Stimulated activated naive CD8-positive, alpha-beta T cell treated with anti-CD3 and anti-CD28 coated beads, Interleukin-15, amount 100 ng/mL, for 72 hours (primary cell): ENCODE measurements at regions not wholly inside any gene's neighbourhood (a gene's known extent, or its start where the extent isn't known, plus 50 kb on each side); places are given as distances from the start of the nearest gene placed in this dataset.
A peak's percentile ranks its signal among the peaks of the same experiment; 100 is the strongest.

Experiments used
- ATAC-seq: fragments of 150-1000 bp; cut with Tn5 transposase; 2 replicates; pipeline ENCODE4 v1.10.0; 2021; ENCODE audit warnings: mild to moderate bottlenecking, moderate library complexity
- DNase-seq, 2 donors: peaks; one replicate each; pipeline ENCODE4 v3.0.0; 2021 to 2022
- H3K27ac Mint-ChIP-seq, 2 donors: one replicate each; pipeline ENCODE4 v1.8.0; 2022; ENCODE audit warnings: mild to moderate bottlenecking in 2 of 2, mixed read lengths in 2 of 2, moderate library complexity in 2 of 2
- H3K27me3 Mint-ChIP-seq: one replicate; pipeline ENCODE4 v1.8.0; 2022; ENCODE audit warnings: mixed read lengths
- H3K4me1 Mint-ChIP-seq: one replicate; pipeline ENCODE4 v1.8.0; 2022; ENCODE audit warnings: mild to moderate bottlenecking, mixed read lengths
- H3K4me3 Mint-ChIP-seq, 2 donors: one replicate each; pipeline ENCODE4 v1.8.0; 2022; ENCODE audit warnings: mild to moderate bottlenecking in 2 of 2, mixed read lengths in 2 of 2, moderate library complexity in 1 of 2
- H3K9me3 Mint-ChIP-seq, 2 donors: one replicate each; pipeline ENCODE4 v1.8.0; 2022; ENCODE audit warnings: mixed read lengths in 2 of 2

DNA sequence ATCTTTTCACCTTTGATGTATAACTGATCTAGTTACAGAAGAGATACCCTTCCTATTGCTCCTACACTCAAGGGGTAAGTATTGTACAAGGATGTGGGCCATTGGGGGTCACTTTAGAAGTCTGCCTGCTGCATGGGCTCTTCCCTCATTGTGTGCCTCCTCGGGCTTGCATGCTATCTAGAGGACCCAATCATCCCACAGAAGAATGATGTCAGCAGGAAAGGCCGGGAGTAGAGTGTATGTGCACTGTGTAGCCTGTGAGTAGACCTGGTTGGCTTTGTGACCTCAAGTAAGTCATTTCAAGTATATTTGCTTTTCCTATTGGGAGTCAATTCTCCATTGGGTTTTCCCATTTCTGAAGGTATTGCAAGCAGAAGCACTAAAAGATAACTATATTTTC is 129.5 kb upstream of the TRIB2 start:
- Mint-ChIP-seq H3K27me3 (no peaks in the 10 kb centered on the region), H3K27ac (no peak overlapping the region), H3K4me1 (peaks cover 34% of the 10 kb centered on the region), H3K9me3 (no peaks in the 10 kb centered on the region), H3K4me3 (no peak overlapping the region)
- DNase-seq (no peak), ATAC-seq (peak; percentile 28)

DNA sequence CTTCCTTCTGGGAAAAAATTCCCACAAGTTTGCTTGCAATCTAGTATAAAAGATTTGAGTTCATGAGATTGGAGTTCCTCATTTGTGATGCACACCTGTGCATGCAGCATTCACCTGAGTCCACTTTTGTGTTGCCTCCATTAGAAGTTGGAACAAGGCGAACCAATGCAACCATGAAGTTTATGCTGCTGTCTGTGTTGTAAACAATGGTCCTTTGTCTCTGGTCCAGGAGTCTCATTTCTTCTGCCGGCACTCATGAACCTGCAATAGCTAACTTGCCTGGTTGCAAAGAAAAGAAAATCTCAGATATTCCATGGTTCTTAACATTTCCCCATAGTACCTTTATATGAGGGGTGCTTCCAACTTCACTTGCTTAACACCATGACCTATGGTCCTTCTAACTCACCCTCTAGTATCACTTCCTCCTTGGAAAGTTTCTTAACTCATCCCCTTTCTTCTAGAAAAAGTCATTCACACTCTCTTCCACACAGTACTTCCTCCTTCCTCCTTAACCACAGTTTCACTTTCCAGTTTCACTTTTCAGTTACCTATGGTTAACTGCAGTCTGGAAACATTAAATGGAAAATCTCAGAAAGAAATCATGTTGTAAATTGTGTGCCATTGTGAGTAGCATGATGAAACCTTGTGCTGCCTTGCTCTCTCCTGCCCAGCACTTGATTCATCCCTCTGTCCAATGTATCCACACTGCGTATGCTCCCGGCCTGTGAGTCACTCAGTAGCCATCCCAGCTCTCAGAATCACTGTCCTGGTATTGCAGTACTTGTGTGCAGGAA is 128.8 kb upstream of the TRIB2 start:
- DNase-seq (no peak), ATAC-seq (peak; percentile 56)
- no peaks in the 10 kb centered on the region for H3K27me3 Mint-ChIP-seq
- H3K9me3 Mint-ChIP-seq, result no peaks in the 10 kb centered on the region
- H3K27ac Mint-ChIP-seq, result peak overlapping the region in 1 of 2 donors; percentile 11
- H3K4me3 Mint-ChIP-seq, result peak overlapping the region in 1 of 2 donors; percentile 17
- peaks cover 34% of the 10 kb centered on the region for H3K4me1 Mint-ChIP-seq

DNA sequence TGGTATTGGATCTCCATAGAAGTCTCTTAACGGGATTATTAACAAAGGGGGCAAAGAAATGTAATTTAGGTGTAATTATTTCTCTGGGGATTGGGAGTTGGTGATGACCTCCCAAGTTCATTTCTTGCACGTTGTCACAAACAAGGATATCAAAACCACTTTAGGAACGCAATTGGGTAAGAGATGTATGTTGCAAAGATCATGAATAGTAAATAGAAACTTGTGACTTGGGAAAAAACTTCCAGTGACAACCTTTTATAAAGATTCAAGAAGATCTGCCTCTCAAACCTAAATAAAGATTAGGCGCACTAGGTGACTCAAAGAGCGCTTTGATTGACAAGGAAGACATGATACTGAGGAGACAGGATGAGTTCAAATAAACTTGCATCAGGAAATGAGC is 127.8 kb upstream of the TRIB2 start:
- H3K4me3 Mint-ChIP-seq, result no peak overlapping the region
- no peaks in the 10 kb centered on the region for H3K27me3 Mint-ChIP-seq
- ATAC-seq, result no peak
- peaks cover 34% of the 10 kb centered on the region for H3K4me1 Mint-ChIP-seq
- H3K27ac Mint-ChIP-seq, result no peak overlapping the region
- H3K9me3 Mint-ChIP-seq, result no peaks in the 10 kb centered on the region
- DNase-seq, result no peak

DNA sequence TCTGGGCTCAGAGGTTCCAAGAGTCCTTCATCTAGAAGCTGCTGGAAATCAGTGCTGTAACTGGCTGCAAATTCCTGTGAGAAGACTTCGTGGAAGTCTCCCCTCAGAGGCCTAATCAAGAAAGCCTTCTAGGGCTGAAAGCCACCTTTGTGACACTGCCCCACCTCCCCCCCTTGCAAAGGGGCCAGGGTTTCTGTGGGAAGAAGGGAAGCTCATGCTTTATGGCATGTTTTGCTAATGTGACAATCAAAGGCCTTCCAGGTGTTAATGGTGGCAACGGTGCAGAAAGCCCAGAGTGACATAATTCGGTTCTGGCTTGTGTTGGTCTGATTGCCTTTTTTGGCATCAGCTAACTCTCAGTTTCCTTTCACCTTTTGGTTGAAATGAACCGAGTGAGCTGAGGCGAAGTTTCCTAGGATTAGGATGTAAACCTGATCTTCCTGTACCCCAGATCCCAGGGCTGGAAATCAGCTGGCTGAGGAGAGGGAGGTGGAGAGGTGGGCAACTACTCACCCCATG is 126.9 kb upstream of the TRIB2 start:
- ATAC-seq (no peak), DNase-seq (no peak)
- Mint-ChIP-seq H3K27ac (no peak overlapping the region), H3K9me3 (no peaks in the 10 kb centered on the region), H3K4me3 (no peak overlapping the region), H3K4me1 (peaks cover 34% of the 10 kb centered on the region), H3K27me3 (no peaks in the 10 kb centered on the region)

DNA sequence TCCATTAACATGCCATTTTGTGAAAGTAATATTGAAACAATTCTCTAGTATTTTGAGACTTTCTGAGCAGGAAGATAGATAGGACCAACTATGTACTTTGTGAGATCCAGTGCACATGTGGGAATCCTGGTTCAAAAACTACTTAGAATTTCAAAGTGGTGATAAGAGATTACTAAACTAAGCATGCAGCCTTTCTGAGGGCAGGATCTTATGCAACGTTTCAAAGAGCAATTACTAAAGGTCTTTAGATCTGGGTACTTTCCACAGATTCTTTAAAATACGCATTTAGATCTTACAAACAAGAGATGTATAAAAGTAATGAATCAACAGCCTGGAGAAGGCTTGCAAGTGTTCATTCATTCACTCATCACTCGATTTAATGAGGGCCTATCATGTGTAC is 124.4 kb upstream of the TRIB2 start:
- no peaks in the 10 kb centered on the region for H3K9me3 Mint-ChIP-seq

DNA sequence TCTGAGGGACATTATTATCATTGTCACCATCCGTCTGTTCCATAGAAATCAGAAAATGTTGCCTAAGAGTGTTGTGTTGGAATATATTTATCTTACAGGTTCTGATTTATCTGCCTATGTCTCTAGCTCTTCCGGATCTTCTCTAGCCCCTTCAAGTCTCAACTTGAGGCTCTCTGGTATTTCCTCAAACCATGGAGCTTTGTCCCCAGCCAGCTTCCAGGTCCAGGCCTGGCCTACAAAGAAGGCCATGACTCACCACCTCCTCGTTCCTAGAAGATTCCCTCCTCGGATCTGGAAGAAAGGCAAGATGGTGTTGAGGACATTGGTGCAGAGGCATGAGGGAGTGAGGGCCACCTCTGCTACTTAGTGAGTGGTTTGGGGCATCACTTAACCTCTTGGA is 122.1 kb upstream of the TRIB2 start:
- ATAC-seq (no peak), DNase-seq (no peak)
- H3K4me3 Mint-ChIP-seq, result no peak overlapping the region
- H3K27ac Mint-ChIP-seq, result no peak overlapping the region
- H3K27me3 Mint-ChIP-seq, result no peaks in the 10 kb centered on the region
- peaks cover 6% of the 10 kb centered on the region for H3K4me1 Mint-ChIP-seq
- H3K9me3 Mint-ChIP-seq, result peaks cover 0 to 3% of the 10 kb centered on the region in 2 donors

More for the DNA sequence above, 124.4 kb upstream of the TRIB2 start:
- no peak for ATAC-seq
- Mint-ChIP-seq H3K27me3 (no peaks in the 10 kb centered on the region), H3K27ac (no peak overlapping the region), H3K4me1 (peaks cover 29% of the 10 kb centered on the region), H3K4me3 (no peak overlapping the region)
- DNase-seq, result no peak

DNA sequence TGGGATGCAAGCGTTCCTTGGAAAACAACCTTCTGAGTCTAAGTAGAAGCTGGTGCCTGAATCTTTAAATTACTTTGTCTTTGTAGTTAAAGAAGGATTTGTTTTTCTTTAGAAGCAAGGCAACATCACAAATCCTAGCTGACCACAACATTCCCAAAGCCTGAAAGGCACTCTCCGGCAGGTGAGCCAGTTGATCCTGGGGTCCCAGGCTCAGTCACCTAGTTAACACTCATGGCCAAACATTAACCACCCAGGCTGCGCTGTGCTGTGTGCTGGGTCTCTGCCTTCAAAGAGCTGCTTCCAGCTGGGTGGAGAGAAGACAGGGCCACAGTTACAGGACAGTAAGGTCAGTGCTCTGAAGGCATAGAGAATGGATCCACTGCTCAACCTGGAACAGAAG is 120.0 kb upstream of the TRIB2 start:
- Mint-ChIP-seq H3K4me3 (no peak overlapping the region), H3K4me1 (peaks cover 3% of the 10 kb centered on the region), H3K27me3 (no peaks in the 10 kb centered on the region), H3K27ac (no peak overlapping the region), H3K9me3 (peaks cover 0 to 5% of the 10 kb centered on the region in 2 donors)
- DNase-seq, result no peak
- ATAC-seq, result no peak

DNA sequence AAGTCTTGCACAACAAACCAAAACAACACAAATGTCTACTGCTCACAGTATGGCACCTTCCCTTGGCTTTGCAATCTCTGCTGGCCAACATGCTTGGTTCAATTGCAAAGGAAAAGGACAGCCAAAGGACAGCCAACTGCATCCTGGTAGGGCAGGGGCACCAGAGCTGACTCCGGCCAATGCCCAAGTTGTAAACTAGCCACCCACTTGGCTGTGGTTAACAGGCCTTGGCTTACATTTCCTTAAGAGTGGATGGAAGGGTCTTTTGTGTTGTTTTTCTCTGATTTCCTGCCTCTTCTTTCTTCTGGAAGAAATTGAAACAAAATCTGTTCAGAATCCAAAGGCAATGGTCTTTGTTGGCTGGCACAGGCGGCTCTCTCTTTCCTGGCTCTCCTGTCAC is 119.1 kb upstream of the TRIB2 start:
- H3K9me3 Mint-ChIP-seq, result peaks cover 0 to 8% of the 10 kb centered on the region in 2 donors
- ATAC-seq (no peak), DNase-seq (no peak)
- no peak overlapping the region for H3K27ac Mint-ChIP-seq
- H3K27me3 Mint-ChIP-seq, result no peaks in the 10 kb centered on the region
- no peak overlapping the region for H3K4me3 Mint-ChIP-seq
- H3K4me1 Mint-ChIP-seq, result peaks cover 6% of the 10 kb centered on the region

DNA sequence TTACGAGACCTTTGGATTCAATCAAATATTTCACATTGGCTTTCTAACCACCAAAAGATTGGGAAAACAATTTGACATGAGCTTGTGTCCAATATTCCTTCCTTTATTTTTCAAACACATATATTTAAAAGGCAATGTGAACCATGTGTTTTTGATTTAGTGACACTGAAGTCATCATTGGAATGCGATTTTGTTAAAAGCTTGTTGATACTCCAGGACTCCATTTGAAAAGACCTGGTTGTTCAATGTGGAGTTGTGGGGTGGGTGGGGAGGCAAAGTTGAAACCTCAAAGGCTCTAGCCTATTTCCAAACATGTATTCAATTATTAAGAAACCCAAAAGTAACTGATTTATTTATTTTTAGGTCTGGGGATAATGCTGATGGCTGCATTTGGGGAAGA is 114.1 kb upstream of the TRIB2 start:
- ATAC-seq, result no peak
- Mint-ChIP-seq H3K27me3 (no peaks in the 10 kb centered on the region), H3K9me3 (peaks cover 0 to 8% of the 10 kb centered on the region in 2 donors), H3K27ac (no peak overlapping the region), H3K4me1 (peaks cover 6% of the 10 kb centered on the region), H3K4me3 (no peak overlapping the region)
- no peak for DNase-seq

DNA sequence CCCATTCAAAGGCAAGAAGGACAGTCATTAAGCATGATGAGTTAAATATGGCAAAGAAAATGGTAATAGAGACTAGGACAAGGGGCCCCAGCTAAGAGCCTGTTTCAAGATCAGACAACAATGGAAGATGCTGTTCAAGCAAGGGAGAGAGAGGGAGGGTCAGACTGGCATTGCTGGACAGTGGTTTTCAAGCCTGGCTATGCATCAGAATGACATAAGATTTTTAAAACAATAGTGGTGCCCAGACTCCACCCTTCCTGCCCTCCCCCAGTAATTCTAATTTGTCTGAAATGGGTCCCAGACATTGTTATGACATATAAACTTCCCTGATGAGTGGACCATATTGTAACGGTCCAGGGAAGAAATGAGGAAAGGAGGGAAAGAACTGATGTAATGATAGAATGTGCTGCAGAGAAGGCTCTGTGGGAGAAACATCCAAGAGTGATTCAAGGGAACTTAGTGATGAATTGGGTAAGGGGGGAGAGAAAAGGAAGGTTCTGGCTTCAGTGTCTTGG is 112.9 kb upstream of the TRIB2 start:
- H3K4me3 Mint-ChIP-seq, result no peak overlapping the region
- DNase-seq (no peak), ATAC-seq (no peak)
- H3K27ac Mint-ChIP-seq, result no peak overlapping the region
- peaks cover 11% of the 10 kb centered on the region for H3K4me1 Mint-ChIP-seq
- no peaks in the 10 kb centered on the region for H3K27me3 Mint-ChIP-seq
- H3K9me3 Mint-ChIP-seq, result peaks cover 0 to 5% of the 10 kb centered on the region in 2 donors

DNA sequence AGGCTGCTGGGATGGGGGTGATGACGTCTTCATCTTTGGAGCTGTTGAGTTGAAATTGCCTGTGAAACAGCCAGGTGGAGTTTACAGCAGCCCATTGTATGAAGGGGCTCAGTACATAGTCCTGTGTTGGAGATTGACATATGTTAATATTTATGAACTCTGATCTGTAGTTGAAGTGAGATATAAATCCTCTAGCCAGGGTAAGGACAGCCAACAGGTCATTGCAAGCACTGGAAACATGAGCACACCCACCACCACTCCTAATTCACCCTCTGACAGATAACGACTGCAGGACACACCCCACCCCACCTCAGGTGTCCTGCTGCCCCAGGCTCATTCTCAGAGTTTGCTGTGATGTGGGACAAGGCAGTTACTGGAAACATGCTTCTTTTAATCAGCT is 112.4 kb upstream of the TRIB2 start:
- H3K9me3 Mint-ChIP-seq, result peaks cover 0 to 5% of the 10 kb centered on the region in 2 donors

DNA sequence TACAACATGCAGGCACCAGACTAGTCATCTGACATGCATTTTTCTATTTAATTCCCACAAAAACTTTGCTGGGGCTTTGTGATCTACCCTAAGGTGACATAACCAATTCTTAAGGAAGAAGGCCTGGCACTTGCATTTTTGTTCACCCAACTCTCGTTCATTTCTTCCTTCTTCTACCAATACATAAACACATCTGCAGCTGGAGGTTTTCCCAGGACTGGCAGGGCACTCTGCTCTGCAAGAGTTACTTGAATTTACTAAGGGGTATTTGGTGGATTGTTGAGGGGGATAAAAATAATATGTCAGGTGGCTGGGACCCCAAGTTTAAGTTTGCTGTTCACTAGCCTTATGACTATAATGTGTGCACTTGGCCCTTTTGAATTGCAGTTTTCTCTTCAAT is 111.4 kb upstream of the TRIB2 start:
- H3K4me3 Mint-ChIP-seq, result no peak overlapping the region
- no peak for DNase-seq
- no peak for ATAC-seq
- H3K9me3 Mint-ChIP-seq, result peaks cover 0 to 5% of the 10 kb centered on the region in 2 donors
- H3K4me1 Mint-ChIP-seq, result peaks cover 11% of the 10 kb centered on the region
- no peaks in the 10 kb centered on the region for H3K27me3 Mint-ChIP-seq
- H3K27ac Mint-ChIP-seq, result no peak overlapping the region

More for the DNA sequence above, 112.4 kb upstream of the TRIB2 start:
- peaks cover 11% of the 10 kb centered on the region for H3K4me1 Mint-ChIP-seq
- DNase-seq (no peak), ATAC-seq (no peak)
- H3K27ac Mint-ChIP-seq, result no peak overlapping the region
- H3K27me3 Mint-ChIP-seq, result no peaks in the 10 kb centered on the region
- no peak overlapping the region for H3K4me3 Mint-ChIP-seq

DNA sequence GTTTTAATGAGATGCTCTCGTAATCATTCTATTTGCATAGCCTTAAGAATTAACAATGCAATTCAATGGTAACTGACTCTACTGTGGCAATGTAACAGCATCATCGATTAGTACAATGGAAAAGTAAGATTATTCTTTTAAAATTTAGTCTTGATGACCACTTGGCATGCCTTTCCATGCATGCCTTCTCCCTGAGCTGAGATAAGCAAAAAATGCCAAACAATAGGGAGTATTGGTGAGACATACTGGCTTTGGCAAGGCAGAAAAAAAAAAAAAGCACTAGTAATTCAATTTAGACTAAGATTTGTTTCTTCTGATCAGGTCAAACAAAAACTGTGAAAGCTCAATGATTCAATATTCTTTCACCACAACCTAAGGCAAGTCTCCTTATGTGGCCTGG is 110.8 kb upstream of the TRIB2 start:
- DNase-seq (no peak), ATAC-seq (no peak)
- Mint-ChIP-seq H3K9me3 (peaks cover 0 to 5% of the 10 kb centered on the region in 2 donors), H3K4me1 (peaks cover 11% of the 10 kb centered on the region), H3K27ac (no peak overlapping the region), H3K27me3 (no peaks in the 10 kb centered on the region), H3K4me3 (no peak overlapping the region)

DNA sequence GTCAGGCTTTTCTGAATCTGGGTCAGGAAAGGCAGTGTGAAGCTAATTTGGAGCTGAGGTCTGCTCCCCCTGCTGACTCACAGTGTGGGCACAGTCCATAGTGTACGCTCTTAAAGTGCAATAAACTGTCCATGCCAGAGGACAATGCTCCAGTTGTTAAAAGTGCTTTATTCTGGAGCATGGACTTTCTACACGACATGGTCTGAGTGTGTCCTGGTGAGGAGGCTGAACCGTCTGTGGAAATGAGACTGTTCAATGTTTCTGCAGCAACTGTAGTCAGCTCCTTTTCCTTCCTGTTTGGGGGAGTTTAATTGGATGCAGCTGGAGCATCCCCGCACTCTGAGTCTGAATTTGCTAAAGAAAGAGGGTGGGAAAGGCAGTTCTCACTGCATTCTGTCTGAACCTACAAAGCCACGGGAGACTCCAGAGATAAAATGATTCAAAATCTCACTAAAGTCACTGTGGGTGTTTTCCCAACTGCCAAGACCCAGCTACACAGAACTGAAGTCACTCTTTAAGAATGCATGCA is 110.2 kb upstream of the TRIB2 start:
- Mint-ChIP-seq H3K27me3 (no peaks in the 10 kb centered on the region), H3K27ac (no peak overlapping the region), H3K9me3 (peaks cover 0 to 5% of the 10 kb centered on the region in 2 donors), H3K4me3 (no peak overlapping the region), H3K4me1 (peaks cover 11% of the 10 kb centered on the region)
- DNase-seq, result no peak
- ATAC-seq, result no peak

DNA sequence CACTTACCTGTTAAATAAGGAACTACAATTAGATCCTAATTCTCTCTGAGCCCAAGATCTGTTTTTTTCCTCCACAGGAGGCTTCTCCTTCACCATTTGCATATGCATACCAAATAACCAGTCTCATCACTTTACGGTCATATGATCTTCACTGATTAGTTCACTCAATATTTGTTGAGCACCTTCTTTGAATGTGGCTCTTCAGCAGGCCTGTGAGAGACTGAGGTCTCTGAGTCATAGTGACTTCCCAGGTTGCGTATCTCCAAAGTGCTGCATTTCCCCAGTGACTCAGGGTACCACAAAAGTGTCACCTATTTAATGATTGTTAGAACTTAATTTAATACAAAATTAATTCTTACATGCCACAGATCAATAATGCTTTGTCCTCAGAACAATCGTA is 108.8 kb upstream of the TRIB2 start:
- peak overlapping the region in 1 of 2 donors; percentile 86 for H3K27ac Mint-ChIP-seq

DNA sequence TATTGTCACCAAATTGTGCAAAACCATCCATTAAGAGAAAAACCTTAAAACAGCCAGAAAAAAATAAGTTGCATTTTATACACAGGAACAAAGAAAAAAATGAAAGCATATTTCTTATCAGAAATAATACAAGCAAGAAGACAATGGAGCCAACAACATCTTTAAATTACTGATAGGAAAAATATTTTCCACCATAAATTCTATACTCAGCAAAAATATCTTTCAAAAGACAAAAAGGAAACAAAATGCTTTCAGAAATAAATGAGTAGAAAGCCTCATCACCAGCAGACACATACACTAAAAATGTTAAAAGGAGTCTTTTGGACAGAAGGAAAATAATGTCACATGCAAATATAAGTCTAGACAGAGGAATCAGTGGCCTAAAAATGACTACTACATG is 106.4 kb upstream of the TRIB2 start:
- peaks cover 10% of the 10 kb centered on the region for H3K4me1 Mint-ChIP-seq
- H3K4me3 Mint-ChIP-seq, result no peak overlapping the region
- ATAC-seq (no peak), DNase-seq (no peak)
- no peaks in the 10 kb centered on the region for H3K9me3 Mint-ChIP-seq
- H3K27ac Mint-ChIP-seq, result no peak overlapping the region
- H3K27me3 Mint-ChIP-seq, result no peaks in the 10 kb centered on the region

More for the DNA sequence above, 108.8 kb upstream of the TRIB2 start:
- H3K4me1 Mint-ChIP-seq, result peaks cover 6% of the 10 kb centered on the region
- H3K27me3 Mint-ChIP-seq, result no peaks in the 10 kb centered on the region
- DNase-seq (peak in 1 of 2 donors; percentile 17), ATAC-seq (peak; percentile 87)
- H3K4me3 Mint-ChIP-seq, result no peak overlapping the region
- H3K9me3 Mint-ChIP-seq, result no peaks in the 10 kb centered on the region
